Activated T-cell treated with anti-CD3 and anti-CD28 coated beads, Interleukin-2, amount 50 U/mL, for 24 hours (primary cell): ENCODE measurements at regions not wholly inside any gene's neighbourhood (a gene's known extent, or its start where the extent isn't known, plus 50 kb on each side); places are given as distances from the start of the nearest gene placed in this dataset.

Source experiments
- DNase-seq: peaks from one replicate; pipeline ENCODE4 v3.0.0-alpha.2; 2020
- H3K27ac Mint-ChIP-seq: 2 replicates; pipeline ENCODE4 v1.8.0; 2020; ENCODE audit warnings: mild to moderate bottlenecking, mixed read lengths
- H3K27me3 Mint-ChIP-seq: 2 replicates; pipeline ENCODE4 v1.8.0; 2020; ENCODE audit warnings: mixed read lengths
- H3K36me3 Mint-ChIP-seq: 2 replicates; pipeline ENCODE4 v1.8.0; 2020; ENCODE audit warnings: low read depth, mixed read lengths
- H3K4me1 Mint-ChIP-seq: 2 replicates; pipeline ENCODE4 v1.8.0; 2020; ENCODE audit warnings: low read depth, mixed read lengths
- H3K4me3 Mint-ChIP-seq: 2 replicates; pipeline ENCODE4 v1.8.0; 2020; ENCODE audit warnings: mild to moderate bottlenecking, moderate library complexity, mixed read lengths
- H3K9me3 Mint-ChIP-seq: 2 replicates; pipeline ENCODE4 v1.8.0; 2020; ENCODE audit warnings: mixed read lengths

GRCh38 chr2:88318956-88319330 is 133.6 kb downstream of the FOXI3 start:
- Mint-ChIP-seq H3K27ac (no peak overlapping the region), H3K4me3 (no peak overlapping the region), H3K4me1 (no peaks in the 10 kb centered on the region), H3K27me3 (peaks cover 24% of the 10 kb centered on the region), H3K9me3 (no peaks in the 10 kb centered on the region), H3K36me3 (no peaks in the 10 kb centered on the region)
- no peak for DNase-seq

GRCh38 chr2:88318071-88318955 is 134.2 kb downstream of the FOXI3 start:
- H3K27me3 Mint-ChIP-seq: peaks cover 24% of the 10 kb centered on the region
- no peaks in the 10 kb centered on the region for H3K4me1 Mint-ChIP-seq
- H3K27ac Mint-ChIP-seq: no peak overlapping the region
- H3K4me3 Mint-ChIP-seq: no peak overlapping the region
- H3K9me3 Mint-ChIP-seq: no peaks in the 10 kb centered on the region
- H3K36me3 Mint-ChIP-seq: no peaks in the 10 kb centered on the region
- DNase-seq: no peak

GRCh38 chr2:88310787-88311186 is 140.6 kb downstream of the THNSL2 start:
- peaks cover 4% of the 10 kb centered on the region for H3K9me3 Mint-ChIP-seq
- H3K27me3 Mint-ChIP-seq: peaks cover 11% of the 10 kb centered on the region
- no peak overlapping the region for H3K4me3 Mint-ChIP-seq
- H3K36me3 Mint-ChIP-seq: no peaks in the 10 kb centered on the region
- DNase-seq: no peak
- no peaks in the 10 kb centered on the region for H3K4me1 Mint-ChIP-seq
- H3K27ac Mint-ChIP-seq: no peak overlapping the region

GRCh38 chr2:88307817-88308216 is 137.7 kb downstream of the THNSL2 start:
- Mint-ChIP-seq H3K36me3 (no peaks in the 10 kb centered on the region), H3K9me3 (peaks cover 4% of the 10 kb centered on the region), H3K27me3 (peaks cover 19% of the 10 kb centered on the region), H3K4me3 (no peak overlapping the region), H3K4me1 (no peaks in the 10 kb centered on the region), H3K27ac (no peak overlapping the region)
- DNase-seq: no peak

GRCh38 chr2:88303865-88304264 is 133.7 kb downstream of the THNSL2 start:
- H3K4me1 Mint-ChIP-seq: no peaks in the 10 kb centered on the region
- H3K27me3 Mint-ChIP-seq: peaks cover 19% of the 10 kb centered on the region
- no peak overlapping the region for H3K27ac Mint-ChIP-seq
- H3K9me3 Mint-ChIP-seq: peaks cover 2% of the 10 kb centered on the region
- H3K36me3 Mint-ChIP-seq: no peaks in the 10 kb centered on the region
- no peak overlapping the region for H3K4me3 Mint-ChIP-seq
- DNase-seq: no peak

- H3K4me1 Mint-ChIP-seq: no peaks in the 10 kb centered on the region
- no peak for DNase-seq
- no peaks in the 10 kb centered on the region for H3K36me3 Mint-ChIP-seq
- H3K27me3 Mint-ChIP-seq: peaks cover 3% of the 10 kb centered on the region
- peaks cover 4% of the 10 kb centered on the region for H3K9me3 Mint-ChIP-seq
- no peak overlapping the region for H3K4me3 Mint-ChIP-seq
- no peak overlapping the region for H3K27ac Mint-ChIP-seq
These were observed 126.1 kb downstream of the THNSL2 start for GRCh38 chr2:88296247-88296646.

- Mint-ChIP-seq H3K4me3 (no peak overlapping the region), H3K27me3 (peaks cover 49% of the 10 kb centered on the region), H3K27ac (no peak overlapping the region), H3K36me3 (no peaks in the 10 kb centered on the region), H3K9me3 (no peaks in the 10 kb centered on the region), H3K4me1 (no peaks in the 10 kb centered on the region)
- no peak for DNase-seq
These were observed 113.9 kb downstream of the THNSL2 start for GRCh38 chr2:88283886-88284592.

GRCh38 chr2:88281302-88282217 is 111.4 kb downstream of the THNSL2 start:
- H3K4me1 Mint-ChIP-seq: no peaks in the 10 kb centered on the region
- no peak overlapping the region for H3K4me3 Mint-ChIP-seq
- H3K9me3 Mint-ChIP-seq: no peaks in the 10 kb centered on the region
- DNase-seq: no peak
- peaks cover 38% of the 10 kb centered on the region for H3K27me3 Mint-ChIP-seq
- H3K27ac Mint-ChIP-seq: no peak overlapping the region
- H3K36me3 Mint-ChIP-seq: no peaks in the 10 kb centered on the region

- Mint-ChIP-seq H3K36me3 (no peaks in the 10 kb centered on the region), H3K27ac (no peak overlapping the region), H3K9me3 (peaks cover 6% of the 10 kb centered on the region), H3K4me3 (no peak overlapping the region), H3K4me1 (peaks cover 5% of the 10 kb centered on the region), H3K27me3 (peaks cover 11% of the 10 kb centered on the region)
- DNase-seq: no peak
These were observed 99.7 kb downstream of the THNSL2 start for GRCh38 chr2:88269836-88270235.

GRCh38 chr2:88265352-88266303 is 95.5 kb downstream of the THNSL2 start:
- H3K9me3 Mint-ChIP-seq: peaks cover 6% of the 10 kb centered on the region
- no peak overlapping the region for H3K27ac Mint-ChIP-seq
- H3K27me3 Mint-ChIP-seq: peaks cover 13% of the 10 kb centered on the region
- H3K4me3 Mint-ChIP-seq: no peak overlapping the region
- peaks cover 5% of the 10 kb centered on the region for H3K4me1 Mint-ChIP-seq
- H3K36me3 Mint-ChIP-seq: no peaks in the 10 kb centered on the region
- DNase-seq: no peak

- H3K36me3 Mint-ChIP-seq: no peaks in the 10 kb centered on the region
- no peaks in the 10 kb centered on the region for H3K9me3 Mint-ChIP-seq
- H3K27ac Mint-ChIP-seq: no peak overlapping the region
- H3K4me1 Mint-ChIP-seq: peaks cover 5% of the 10 kb centered on the region
- peaks cover 13% of the 10 kb centered on the region for H3K27me3 Mint-ChIP-seq
- H3K4me3 Mint-ChIP-seq: no peak overlapping the region
- DNase-seq: no peak
These were observed 93.7 kb downstream of the THNSL2 start for GRCh38 chr2:88263861-88264260.

- no peaks in the 10 kb centered on the region for H3K36me3 Mint-ChIP-seq
- H3K27ac Mint-ChIP-seq: no peak overlapping the region
These were observed 91.6 kb downstream of the THNSL2 start for GRCh38 chr2:88261725-88262124.

GRCh38 chr2:88258208-88258607 is 88.1 kb downstream of the THNSL2 start:
- no peak overlapping the region for H3K27ac Mint-ChIP-seq
- no peak for DNase-seq
- no peaks in the 10 kb centered on the region for H3K9me3 Mint-ChIP-seq
- H3K4me3 Mint-ChIP-seq: no peak overlapping the region
- peaks cover 26% of the 10 kb centered on the region for H3K27me3 Mint-ChIP-seq
- H3K36me3 Mint-ChIP-seq: no peaks in the 10 kb centered on the region
- H3K4me1 Mint-ChIP-seq: no peaks in the 10 kb centered on the region

More at GRCh38 chr2:88261725-88262124, 91.6 kb downstream of the THNSL2 start:
- Mint-ChIP-seq H3K27me3 (peaks cover 20% of the 10 kb centered on the region), H3K4me1 (peaks cover 5% of the 10 kb centered on the region), H3K4me3 (no peak overlapping the region), H3K9me3 (no peaks in the 10 kb centered on the region)
- no peak for DNase-seq
